Activated naive CD8-positive, alpha-beta T cell treated with anti-CD3 and anti-CD28 coated beads for 36 hours (primary cell): ENCODE measurements at regions not wholly inside any gene's neighbourhood (a gene's known extent, or its start where the extent isn't known, plus 50 kb on each side); places are given as distances from the start of the nearest gene placed in this dataset.
"Not testable (repeated sequence)": the region's sequence is repeated elsewhere in the genome, so short reads cannot be mapped to it uniquely, and the experiment has no call there.

ENCODE experiments used
- DNase-seq: peaks from one replicate; pipeline ENCODE4 v3.0.0; 2021
- H3K27ac Mint-ChIP-seq: one replicate; pipeline ENCODE4 v1.8.0; 2022; ENCODE audit warnings: mild to moderate bottlenecking, moderate library complexity, mixed read lengths
- H3K27me3 Mint-ChIP-seq: one replicate; pipeline ENCODE4 v1.8.0; 2022; ENCODE audit warnings: mild to moderate bottlenecking, mixed read lengths
- H3K36me3 Mint-ChIP-seq: one replicate; pipeline ENCODE4 v1.8.0; 2021; ENCODE audit warnings: mild to moderate bottlenecking, mixed read lengths
- H3K4me1 Mint-ChIP-seq: one replicate; pipeline ENCODE4 v1.8.0; 2021; ENCODE audit warnings: mixed read lengths
- H3K4me3 Mint-ChIP-seq: one replicate; pipeline ENCODE4 v1.8.0; 2022; ENCODE audit warnings: mild to moderate bottlenecking, moderate library complexity, mixed read lengths
- H3K9me3 Mint-ChIP-seq: one replicate; pipeline ENCODE4 v1.8.0; 2022; ENCODE audit warnings: mixed read lengths

GRCh38 chr5:98173334-98173733 is 600.1 kb upstream of the RGMB start:
- H3K4me1 Mint-ChIP-seq: no peaks in the 10 kb centered on the region
- no peak overlapping the region for H3K27ac Mint-ChIP-seq
- no peak for DNase-seq

GRCh38 chr5:98175474-98175873 is 598.0 kb upstream of the RGMB start:
- H3K36me3 Mint-ChIP-seq: no peaks in the 10 kb centered on the region
- DNase-seq: no peak
- no peaks in the 10 kb centered on the region for H3K9me3 Mint-ChIP-seq
- H3K4me3 Mint-ChIP-seq: no peak overlapping the region
- no peaks in the 10 kb centered on the region for H3K27me3 Mint-ChIP-seq
- no peaks in the 10 kb centered on the region for H3K4me1 Mint-ChIP-seq
- no peak overlapping the region for H3K27ac Mint-ChIP-seq

More at GRCh38 chr5:98173334-98173733, 600.1 kb upstream of the RGMB start:
- Mint-ChIP-seq H3K4me3 (no peak overlapping the region), H3K36me3 (no peaks in the 10 kb centered on the region), H3K9me3 (no peaks in the 10 kb centered on the region), H3K27me3 (no peaks in the 10 kb centered on the region)

GRCh38 chr5:98179791-98180755 is 593.4 kb upstream of the RGMB start:
- Mint-ChIP-seq H3K4me3 (no peak overlapping the region), H3K27ac (no peak overlapping the region), H3K9me3 (peaks cover 1% of the 10 kb centered on the region), H3K27me3 (no peaks in the 10 kb centered on the region), H3K36me3 (no peaks in the 10 kb centered on the region), H3K4me1 (no peaks in the 10 kb centered on the region)
- DNase-seq: no peak

GRCh38 chr5:98186128-98186527 is 587.3 kb upstream of the RGMB start:
- DNase-seq: no peak
- no peaks in the 10 kb centered on the region for H3K27me3 Mint-ChIP-seq
- no peaks in the 10 kb centered on the region for H3K36me3 Mint-ChIP-seq
- no peak overlapping the region for H3K4me3 Mint-ChIP-seq
- H3K9me3 Mint-ChIP-seq: peaks cover 1% of the 10 kb centered on the region
- no peak overlapping the region for H3K27ac Mint-ChIP-seq
- H3K4me1 Mint-ChIP-seq: no peaks in the 10 kb centered on the region

- H3K4me3 Mint-ChIP-seq: no peak overlapping the region
- no peak for DNase-seq
- H3K27me3 Mint-ChIP-seq: no peaks in the 10 kb centered on the region
- no peaks in the 10 kb centered on the region for H3K9me3 Mint-ChIP-seq
- no peaks in the 10 kb centered on the region for H3K36me3 Mint-ChIP-seq
- no peaks in the 10 kb centered on the region for H3K4me1 Mint-ChIP-seq
- no peak overlapping the region for H3K27ac Mint-ChIP-seq
Measured at GRCh38 chr5:98187945-98188344, 585.5 kb upstream of the RGMB start.

- not testable (repeated sequence) for H3K4me1 Mint-ChIP-seq, H3K36me3 Mint-ChIP-seq, H3K4me3 Mint-ChIP-seq, H3K27ac Mint-ChIP-seq, H3K27me3 Mint-ChIP-seq, H3K9me3 Mint-ChIP-seq, DNase-seq
Measured at GRCh38 chr5:98190344-98190743, 583.1 kb upstream of the RGMB start.

- Mint-ChIP-seq H3K27ac (no peak overlapping the region), H3K4me3 (no peak overlapping the region), H3K36me3 (no peaks in the 10 kb centered on the region), H3K4me1 (no peaks in the 10 kb centered on the region), H3K27me3 (no peaks in the 10 kb centered on the region), H3K9me3 (no peaks in the 10 kb centered on the region)
- no peak for DNase-seq
Measured at GRCh38 chr5:98193921-98194760, 579.3 kb upstream of the RGMB start.

- Mint-ChIP-seq H3K4me3 (no peak overlapping the region), H3K9me3 (no peaks in the 10 kb centered on the region), H3K36me3 (no peaks in the 10 kb centered on the region), H3K4me1 (no peaks in the 10 kb centered on the region), H3K27ac (no peak overlapping the region), H3K27me3 (no peaks in the 10 kb centered on the region)
- DNase-seq: no peak
Measured at GRCh38 chr5:98200726-98201541, 572.5 kb upstream of the RGMB start.

GRCh38 chr5:98204798-98205197 is 568.7 kb upstream of the RGMB start:
- no peak for DNase-seq
- Mint-ChIP-seq H3K4me1 (no peaks in the 10 kb centered on the region), H3K9me3 (no peaks in the 10 kb centered on the region), H3K27ac (no peak overlapping the region), H3K27me3 (no peaks in the 10 kb centered on the region), H3K36me3 (no peaks in the 10 kb centered on the region), H3K4me3 (no peak overlapping the region)

GRCh38 chr5:98205691-98206461 is 567.6 kb upstream of the RGMB start:
- Mint-ChIP-seq H3K36me3 (no peaks in the 10 kb centered on the region), H3K4me3 (no peak overlapping the region), H3K4me1 (no peaks in the 10 kb centered on the region), H3K9me3 (no peaks in the 10 kb centered on the region), H3K27me3 (no peaks in the 10 kb centered on the region), H3K27ac (no peak overlapping the region)
- DNase-seq: no peak

GRCh38 chr5:98206566-98206965 is 566.9 kb upstream of the RGMB start:
- no peak overlapping the region for H3K4me3 Mint-ChIP-seq
- H3K4me1 Mint-ChIP-seq: no peaks in the 10 kb centered on the region
- no peak overlapping the region for H3K27ac Mint-ChIP-seq
- no peaks in the 10 kb centered on the region for H3K36me3 Mint-ChIP-seq
- no peaks in the 10 kb centered on the region for H3K9me3 Mint-ChIP-seq
- no peak for DNase-seq
- H3K27me3 Mint-ChIP-seq: no peaks in the 10 kb centered on the region

- H3K9me3 Mint-ChIP-seq: no peaks in the 10 kb centered on the region
- DNase-seq: no peak
- no peaks in the 10 kb centered on the region for H3K36me3 Mint-ChIP-seq
- no peak overlapping the region for H3K4me3 Mint-ChIP-seq
- H3K4me1 Mint-ChIP-seq: no peaks in the 10 kb centered on the region
- H3K27me3 Mint-ChIP-seq: no peaks in the 10 kb centered on the region
- H3K27ac Mint-ChIP-seq: no peak overlapping the region
Measured at GRCh38 chr5:98209418-98209817, 564.0 kb upstream of the RGMB start.

GRCh38 chr5:98214240-98215051 is 559.0 kb upstream of the RGMB start:
- Mint-ChIP-seq H3K36me3 (no peaks in the 10 kb centered on the region), H3K4me3 (no peak overlapping the region), H3K27me3 (no peaks in the 10 kb centered on the region), H3K27ac (no peak overlapping the region), H3K9me3 (no peaks in the 10 kb centered on the region), H3K4me1 (peaks cover 4% of the 10 kb centered on the region)
- DNase-seq: no peak

GRCh38 chr5:98217138-98217537 is 556.3 kb upstream of the RGMB start:
- Mint-ChIP-seq H3K27me3 (no peaks in the 10 kb centered on the region), H3K9me3 (no peaks in the 10 kb centered on the region), H3K4me1 (peaks cover 4% of the 10 kb centered on the region), H3K36me3 (no peaks in the 10 kb centered on the region), H3K4me3 (no peak overlapping the region), H3K27ac (no peak overlapping the region)
- DNase-seq: no peak
